ENCODE measurements at regions not wholly inside any gene's neighbourhood (a gene's known extent, or its start where the extent isn't known, plus 50 kb on each side); places are given as distances from the start of the nearest gene placed in this dataset.

DNA sequence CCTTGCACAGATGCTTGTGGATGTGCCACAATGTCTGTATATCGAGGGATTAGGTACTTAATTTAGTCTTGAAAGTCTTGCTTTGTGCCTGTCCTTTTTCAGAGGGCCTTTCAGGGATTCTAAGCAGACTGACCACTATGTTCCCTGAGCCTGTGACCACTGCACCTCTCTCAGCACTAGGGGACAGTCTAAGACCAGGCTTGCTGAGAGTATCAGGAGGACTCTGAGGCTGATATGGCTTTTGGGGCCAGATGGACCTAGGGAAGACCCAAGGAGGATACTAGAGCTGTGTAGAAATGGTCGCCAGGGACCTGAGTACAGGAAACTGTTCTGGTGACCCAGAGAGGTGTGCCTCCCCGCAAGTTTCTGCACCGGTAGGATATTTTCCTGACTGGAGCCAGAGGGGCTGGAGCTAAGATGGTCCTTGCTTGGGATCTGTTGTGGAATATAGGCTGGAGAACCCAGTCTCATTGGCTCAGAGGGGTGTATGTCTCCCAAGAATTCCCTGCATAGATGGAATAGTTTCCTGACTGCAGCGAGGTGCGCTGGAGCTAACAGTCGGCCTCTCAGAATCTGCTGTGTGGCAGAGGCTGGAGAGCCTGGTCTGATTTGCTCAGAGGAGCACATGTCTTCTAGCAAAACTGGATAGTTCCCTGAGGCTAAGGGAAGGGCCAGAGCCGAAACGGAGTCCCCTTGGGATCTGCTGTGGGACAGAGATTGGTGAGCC, 213.2 kb upstream of the DCBLD2 start:
- DNase-seq (ENCODE audit: low spot score), result no peak

DNA sequence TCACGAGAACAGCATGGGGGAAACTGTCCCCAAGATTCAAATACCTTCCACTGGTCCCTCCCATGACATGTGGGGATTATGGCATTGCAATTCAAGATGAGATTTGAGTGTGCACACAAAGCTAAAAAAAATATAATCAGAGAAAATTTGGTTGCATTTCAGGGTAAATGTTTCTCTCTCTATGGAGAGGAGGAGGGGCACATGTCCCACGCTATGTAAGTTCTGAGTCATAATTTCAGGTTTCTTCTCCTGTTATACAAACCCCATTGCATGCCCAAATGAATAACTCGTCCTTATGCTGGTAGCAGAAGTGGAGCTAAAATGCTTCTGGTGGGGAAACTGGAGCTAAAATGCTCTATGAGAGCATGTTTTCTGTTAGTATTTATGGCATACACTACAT, 209.7 kb upstream of the DCBLD2 start:
- no peak for DNase-seq (ENCODE audit: low spot score)

DNA sequence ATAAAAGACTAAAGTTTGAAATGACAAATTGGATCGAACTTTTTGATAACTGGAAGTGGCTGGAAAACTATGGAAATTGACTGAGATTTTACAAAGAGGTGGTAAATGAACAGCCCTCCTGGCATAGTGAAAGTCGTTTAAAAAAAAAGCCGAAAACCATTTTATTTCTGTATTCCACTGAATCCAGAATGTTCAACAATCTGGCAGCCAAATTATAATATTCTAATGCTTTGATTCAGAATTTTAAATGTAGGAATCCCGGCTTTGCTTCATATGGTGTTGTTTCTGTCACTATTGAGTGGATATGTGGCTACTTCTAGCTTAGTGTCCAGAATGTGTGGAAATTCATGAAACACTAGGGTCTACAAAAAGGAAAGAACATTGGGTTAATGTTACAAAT, 208.9 kb upstream of the DCBLD2 start:
- DNase-seq (ENCODE audit: low spot score), result no peak

DNA sequence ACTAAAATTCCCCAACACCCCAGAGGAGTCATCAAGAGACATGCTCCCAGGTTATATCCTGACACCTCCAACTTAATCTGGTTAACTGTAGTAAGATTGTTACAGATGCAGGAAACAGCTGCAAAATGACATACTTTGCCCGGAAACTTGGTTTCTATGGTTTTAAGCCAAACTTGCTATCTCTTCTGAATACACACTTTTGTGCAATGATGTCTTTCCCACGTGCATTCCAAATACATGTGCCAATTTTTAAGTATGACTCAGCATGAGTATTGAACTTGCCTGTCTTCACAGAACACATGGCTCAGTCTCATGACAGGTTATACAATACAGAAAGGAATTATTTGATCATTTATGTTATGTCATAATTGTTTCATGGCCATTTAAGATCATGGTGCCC, 207.0 kb upstream of the DCBLD2 start:
- DNase-seq (ENCODE audit: low spot score), result no peak

DNA sequence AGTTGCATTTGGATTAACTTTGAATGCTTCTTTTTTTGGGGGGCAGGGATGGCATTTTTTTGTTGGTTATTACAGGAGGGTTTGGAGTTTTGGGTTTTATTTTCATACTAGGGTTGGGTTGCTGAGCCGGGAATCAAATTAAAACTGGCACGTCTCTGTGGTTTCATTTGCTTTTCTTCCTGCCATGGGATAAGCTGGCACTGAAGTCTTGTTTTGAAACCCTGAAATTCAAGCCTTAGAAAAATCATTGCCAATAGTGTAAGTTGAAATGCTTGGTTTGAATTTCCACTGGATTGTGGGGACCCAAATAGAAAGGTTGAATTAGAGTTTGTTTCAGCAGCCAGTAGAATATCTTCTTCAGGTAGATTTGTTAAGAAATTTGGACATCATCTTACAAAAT, 193.1 kb upstream of the DCBLD2 start:
- DNase-seq (ENCODE audit: low spot score), result no peak

DNA sequence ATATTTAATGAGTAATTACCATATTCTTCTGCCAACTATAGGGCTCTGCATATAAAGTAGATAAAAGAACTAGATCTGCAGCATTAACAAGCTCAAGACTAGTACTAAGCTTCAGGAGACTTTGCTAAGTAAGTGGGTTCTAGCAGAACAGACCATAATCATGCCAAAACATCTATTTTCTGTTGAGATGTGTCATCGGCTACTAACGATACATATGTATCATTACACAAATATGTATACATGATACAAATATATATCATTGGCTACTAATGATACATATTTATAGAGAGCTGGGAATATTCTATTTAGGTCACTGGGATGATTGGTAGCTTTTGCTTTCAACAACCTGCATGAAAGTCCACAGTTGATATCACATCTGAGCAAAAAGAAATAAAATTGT, 185.8 kb upstream of the DCBLD2 start:
- DNase-seq (ENCODE audit: low spot score), result no peak

DNA sequence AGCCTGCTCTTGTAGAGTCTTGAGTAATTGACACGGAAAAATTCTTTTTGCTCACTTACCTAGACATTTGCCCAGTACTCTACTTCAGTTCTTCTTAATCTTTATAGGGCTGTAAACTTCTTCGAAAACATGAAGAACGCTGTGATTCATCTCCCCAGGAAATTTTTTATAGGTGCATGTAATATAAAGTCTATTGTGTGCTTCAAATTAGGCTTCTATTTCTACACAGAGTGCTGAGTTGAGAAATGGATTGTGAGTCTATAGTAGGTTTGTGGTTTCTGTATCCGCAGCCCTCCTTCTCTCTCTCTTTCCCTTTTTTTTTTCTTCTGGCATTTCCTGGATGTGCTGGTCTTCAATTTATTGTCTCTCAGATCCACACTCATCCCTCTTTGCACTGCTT, 183.3 kb upstream of the DCBLD2 start:
- no peak for DNase-seq (ENCODE audit: low spot score)

DNA sequence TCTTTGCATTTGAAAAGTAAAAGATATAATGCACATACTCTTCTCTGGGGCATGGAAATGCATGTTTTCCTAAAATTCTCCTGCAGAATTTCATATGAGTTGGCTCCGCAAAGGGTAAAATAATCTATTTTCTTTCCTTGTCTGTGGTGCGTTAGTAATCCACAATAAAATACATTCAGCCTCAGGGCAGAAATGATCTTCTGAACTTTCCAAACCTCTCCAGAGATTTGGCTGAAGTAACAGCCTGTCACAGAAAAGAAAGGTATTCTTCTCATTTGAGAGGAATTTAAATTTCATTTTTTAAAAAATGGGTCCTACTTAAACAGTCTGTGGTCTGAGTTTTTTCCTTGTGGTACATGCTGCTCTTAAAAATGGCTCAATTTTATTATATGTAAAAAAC, 182.7 kb upstream of the DCBLD2 start:
- DNase-seq (ENCODE audit: low spot score), result no peak

DNA sequence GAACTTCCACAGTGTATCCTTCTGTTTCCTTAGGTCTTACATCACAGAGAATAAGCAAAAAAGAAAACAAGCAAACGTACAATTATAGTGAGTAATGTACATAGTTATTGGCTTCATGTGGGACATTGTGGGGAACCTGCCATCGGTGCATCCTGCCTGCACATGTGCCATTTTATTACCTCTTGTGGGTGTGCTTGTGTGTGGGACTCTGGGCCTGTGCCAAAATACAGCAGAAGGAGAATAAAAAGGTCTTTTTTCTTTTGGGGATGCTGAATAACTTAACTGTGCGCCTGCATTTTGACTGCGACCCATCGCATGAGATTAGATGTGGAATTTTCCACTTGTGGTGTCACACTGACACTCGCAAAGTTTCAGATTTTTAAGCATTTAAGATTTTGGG, 169.6 kb upstream of the DCBLD2 start:
- DNase-seq (ENCODE audit: low spot score), result no peak

DNA sequence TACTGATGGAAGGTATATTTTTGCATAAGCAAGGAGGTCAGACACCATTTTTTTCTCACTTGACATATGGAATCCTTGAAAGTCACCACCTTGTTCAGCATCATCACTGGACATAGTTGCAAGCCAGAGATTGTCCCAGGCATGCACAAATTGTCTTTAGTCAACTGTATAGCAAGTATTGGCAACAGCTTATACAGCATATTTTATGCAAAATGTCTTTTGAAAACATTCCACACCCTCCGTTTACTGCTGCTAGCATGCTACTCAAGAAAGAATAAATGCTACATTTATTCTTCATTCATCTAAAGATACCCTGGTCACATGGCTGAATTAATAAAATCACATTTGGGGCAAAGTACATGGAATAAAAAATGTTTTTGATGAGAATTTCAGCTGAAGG, 168.5 kb upstream of the DCBLD2 start:
- no peak for DNase-seq (ENCODE audit: low spot score)

DNA sequence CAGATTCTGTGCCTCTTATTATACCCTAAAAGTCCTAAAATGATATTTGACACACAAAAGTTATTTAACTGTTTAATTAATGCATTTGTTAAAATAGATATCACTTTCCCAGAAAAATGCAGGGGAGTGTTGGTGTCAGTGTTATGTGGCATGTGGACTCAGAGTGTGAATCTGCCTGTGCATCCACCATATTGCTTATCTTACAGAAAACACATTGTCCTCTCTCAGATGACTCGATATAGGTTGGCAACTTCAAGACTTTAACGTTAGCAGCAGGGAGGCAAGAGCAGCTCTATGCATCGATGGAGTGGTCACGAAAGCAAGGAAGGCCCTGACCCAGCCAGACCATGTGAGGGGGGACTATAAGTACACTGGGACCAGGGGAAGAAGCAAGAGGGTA, 165.4 kb upstream of the DCBLD2 start:
- no peak for DNase-seq (ENCODE audit: low spot score)

DNA sequence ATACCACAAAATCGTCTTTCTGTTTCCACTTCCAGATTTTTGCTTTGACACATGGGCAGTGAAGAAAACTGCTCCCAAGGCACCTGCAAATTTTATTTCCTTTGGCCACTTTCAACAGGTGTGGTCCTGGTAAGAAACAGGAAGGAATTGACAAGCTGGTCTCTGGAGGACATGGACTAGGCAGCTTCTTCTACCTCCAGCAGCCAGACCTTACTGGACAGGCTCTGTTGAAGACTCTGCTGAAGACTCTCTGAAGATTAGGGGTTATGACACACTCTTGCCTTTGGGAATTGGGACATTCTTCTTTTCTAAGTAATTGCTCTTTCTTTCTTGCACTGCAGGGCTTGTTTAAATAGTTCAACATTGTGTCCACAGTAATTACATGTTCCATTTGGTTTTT, 147.7 kb upstream of the DCBLD2 start:
- no peak for DNase-seq (ENCODE audit: low spot score)

DNA sequence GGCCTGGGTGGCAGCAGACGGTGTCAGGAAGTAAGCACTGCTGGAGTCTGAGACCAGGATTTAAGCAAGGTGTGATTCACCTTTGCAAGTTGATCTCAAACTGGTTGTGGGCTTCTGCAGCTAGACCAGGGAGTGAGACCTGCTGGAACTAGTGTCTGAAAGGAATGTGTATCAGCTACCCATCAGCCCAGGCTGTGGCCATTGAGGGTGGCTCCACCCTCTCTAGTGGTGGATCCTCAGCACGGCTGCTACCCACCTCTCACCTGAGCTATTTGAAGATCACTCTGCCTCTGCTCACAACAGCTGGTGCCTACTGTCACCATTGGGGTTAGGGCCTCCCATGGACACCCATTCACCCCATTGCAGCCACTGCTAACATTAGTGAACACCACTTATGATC, 140.3 kb upstream of the DCBLD2 start:
- no peak for DNase-seq (ENCODE audit: low spot score)

DNA sequence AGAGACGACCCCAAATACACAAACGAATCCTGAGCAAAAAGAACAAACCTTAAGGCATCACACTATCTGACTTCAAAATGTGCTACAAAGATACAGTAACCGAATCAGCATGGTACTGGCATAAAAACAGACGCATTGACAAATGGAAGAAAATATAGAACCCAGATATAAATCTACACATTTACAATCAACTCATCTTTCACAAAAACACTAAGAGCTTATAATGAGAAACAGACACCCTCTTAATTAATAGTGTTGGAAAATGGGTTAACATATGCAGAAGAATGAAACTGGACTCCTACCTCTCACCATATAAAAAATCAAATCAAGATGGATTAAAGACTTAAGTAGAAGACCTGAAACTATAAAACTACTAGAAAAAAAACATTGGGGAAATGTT, 130.3 kb upstream of the DCBLD2 start:
- DNase-seq (ENCODE audit: low spot score), result no peak

DNA sequence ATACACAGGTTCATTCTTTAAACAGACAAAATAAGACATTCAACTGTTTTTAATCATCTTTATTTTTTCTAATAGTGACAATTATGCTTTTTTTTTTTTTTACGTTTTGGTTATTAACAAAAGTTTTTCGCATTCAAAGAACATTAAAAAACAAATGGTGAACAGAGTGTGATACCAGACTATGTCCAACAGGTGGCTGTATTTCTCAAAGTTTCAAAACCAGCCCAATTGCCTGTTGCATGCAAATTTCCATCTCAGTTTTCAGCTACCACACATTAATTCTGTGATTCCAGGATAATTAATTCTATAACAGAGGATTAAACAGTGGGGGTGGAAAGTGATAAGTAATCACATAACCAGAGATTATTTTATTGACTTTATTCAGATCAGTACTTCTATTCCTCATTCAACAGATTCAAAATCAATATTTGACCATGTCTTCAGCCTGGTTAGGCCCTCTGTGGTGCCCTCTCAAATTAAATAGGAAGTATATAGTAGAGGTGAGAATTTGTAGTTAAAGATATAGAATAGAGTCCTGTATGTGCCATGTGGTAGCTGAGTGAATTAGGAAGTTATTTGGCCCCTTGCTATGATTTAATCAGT, 122.2 kb upstream of the DCBLD2 start:
- DNase-seq (ENCODE audit: low spot score), result no peak

DNA sequence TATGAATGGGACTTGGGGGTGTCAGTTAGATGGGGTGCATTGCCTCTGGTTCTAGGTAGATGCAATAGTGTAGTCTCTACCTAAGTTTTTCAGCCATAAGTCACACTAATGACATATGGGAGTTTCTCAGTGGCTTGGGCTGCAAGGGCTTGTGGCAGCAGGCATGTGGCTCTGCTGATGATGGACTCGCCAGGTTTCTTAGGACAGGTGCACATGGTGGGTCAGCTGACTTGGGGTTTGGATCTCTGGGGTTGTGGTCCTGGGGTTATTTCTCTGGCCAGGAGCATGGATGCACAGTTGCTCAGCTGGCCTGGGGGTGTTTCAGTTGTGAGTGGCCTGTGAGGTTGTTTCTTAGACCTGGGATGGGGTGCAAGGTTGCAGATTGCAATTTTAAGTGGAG, 120.0 kb upstream of the DCBLD2 start:
- DNase-seq (ENCODE audit: low spot score), result no peak

DNA sequence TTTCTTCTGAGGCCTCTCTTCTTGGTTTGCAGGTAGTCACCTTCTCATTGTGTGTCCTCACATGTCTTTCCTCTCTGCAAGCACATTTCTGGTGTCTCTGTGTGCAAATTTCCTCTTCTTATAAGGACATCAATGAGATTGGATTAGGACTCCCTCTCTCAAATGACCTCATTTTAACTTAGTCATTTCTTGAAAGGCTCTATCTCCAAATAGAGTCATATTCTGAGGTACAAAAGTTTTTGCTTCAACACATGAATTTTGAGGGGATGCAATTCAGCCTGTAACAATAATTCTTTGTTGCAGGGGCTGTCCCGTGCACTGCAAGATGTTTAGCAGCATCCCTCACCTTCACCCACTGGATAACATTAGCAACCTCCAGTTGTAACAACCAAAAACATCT, 115.0 kb upstream of the DCBLD2 start:
- DNase-seq (ENCODE audit: low spot score), result no peak

DNA sequence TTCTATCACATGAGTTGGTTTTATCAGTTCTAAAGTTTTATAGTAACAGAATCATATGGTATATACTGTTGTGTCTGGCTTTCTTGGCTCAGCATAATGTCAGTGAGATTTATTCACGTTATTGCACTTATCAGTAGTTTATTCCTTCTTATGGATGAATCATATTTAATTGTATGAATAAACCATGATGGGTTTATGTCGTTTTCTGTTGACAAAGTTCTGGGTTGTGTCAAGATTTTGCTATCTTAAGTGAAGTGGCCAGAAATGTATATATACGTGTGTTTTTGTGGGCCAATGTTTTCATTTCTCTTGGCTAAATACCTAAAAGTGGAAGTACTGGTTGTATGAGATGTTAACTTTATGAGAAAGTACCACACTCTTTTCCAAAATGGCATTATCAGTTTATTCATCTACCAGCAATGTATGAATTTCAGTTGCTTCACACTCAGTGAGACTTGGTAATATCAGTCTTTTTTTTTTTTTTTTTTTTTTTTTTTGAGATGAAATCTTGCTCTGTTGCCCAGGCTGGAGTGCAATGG, 112.4 kb upstream of the DCBLD2 start:
- DNase-seq (ENCODE audit: low spot score), result no peak

DNA sequence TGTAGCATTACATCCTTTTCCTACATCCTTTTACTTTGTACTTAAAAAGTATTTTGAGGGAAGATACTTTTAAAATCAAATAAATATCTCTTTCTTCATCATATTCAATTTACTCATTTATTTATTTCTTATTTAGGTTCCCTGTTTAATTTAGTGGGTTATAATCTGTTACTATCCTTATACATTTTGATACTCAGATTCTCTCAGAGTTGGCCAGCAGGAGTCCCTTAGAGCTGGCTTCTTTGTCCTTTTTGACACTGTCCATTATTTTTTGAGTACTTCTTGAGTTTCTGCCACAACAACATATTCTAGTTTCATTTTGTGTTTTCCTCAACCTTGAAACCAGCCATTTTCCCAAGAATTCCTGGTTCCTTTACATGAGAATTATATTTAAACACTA, 111.6 kb upstream of the DCBLD2 start:
- DNase-seq (ENCODE audit: low spot score), result no peak

DNA sequence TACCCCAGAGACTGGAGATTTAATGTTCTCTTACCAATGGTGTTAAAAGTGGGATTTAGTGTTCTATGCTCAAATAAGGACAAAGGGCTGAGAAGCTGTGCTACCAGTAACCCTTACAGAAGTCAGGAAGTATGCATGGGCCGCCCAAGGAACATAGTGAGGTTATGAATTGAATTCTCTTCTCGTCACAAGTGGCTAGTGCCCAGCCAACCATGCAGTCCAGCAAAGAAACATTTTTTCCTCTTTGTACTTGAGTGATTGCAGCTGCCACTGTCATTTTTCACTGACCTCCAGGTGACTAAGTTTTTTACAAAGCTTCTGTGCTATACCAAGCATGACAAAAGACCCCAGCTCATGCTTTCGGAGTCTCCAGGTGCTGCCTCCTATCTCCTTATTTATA, 110.6 kb upstream of the DCBLD2 start:
- no peak for DNase-seq (ENCODE audit: low spot score)

DNA sequence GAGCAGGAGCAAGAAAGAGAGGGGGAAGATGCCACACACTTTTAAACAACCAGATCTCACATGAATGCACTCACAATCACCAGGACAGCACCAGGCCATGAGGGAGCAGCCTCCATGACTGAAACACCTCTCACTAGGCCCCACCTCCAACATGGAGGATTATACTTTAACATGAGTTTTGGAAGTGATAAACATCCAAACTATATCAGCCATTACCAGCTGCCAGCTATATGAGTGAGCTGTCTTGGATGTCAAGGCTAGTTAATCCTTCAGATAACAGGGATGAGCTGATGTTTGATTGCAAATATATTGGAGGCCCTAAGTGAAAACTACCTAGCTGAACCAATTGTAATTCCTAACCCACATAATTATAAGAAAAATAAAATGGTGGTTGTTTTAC, 108.4 kb upstream of the DCBLD2 start:
- DNase-seq (ENCODE audit: low spot score), result no peak

DNA sequence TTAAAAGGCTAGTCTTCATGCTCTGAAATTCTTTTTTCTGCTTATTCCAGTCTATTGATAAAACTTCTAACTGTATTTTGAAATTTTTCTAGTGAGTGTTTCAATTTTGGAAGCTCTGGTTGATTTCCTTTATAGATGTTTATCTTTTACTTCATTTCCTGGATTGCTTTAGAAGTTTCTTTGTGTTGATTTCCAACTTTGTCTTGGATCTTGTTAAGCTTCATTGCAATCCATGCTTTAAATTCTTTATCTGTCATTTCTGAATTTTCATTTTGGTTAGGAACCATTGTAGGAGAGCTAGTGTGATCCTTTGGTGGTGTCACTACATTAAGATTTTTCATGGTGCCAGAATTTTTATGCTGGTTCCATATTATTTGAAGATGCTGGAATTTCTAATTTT, 105.2 kb upstream of the DCBLD2 start:
- no peak for DNase-seq (ENCODE audit: low spot score)

DNA sequence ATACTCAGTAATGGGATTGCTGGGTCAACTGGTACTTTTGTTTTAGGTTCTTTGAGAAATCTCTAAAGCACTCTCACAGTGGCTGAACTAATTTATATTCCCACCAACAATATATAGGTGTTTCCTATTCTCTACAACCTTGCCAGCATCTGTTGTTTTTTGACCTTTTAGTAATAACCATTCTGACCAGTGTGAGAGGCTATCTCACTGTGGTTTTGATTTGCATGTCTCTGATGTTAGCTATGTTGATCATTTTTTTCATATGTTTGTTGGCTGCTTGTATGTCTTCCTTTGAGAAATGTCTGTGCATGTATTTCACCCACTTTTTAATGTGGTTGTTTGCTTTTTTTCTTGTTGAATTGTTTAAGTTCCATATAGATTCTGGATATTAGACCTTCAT, 98.2 kb upstream of the DCBLD2 start:
- DNase-seq (ENCODE audit: low spot score), result no peak

DNA sequence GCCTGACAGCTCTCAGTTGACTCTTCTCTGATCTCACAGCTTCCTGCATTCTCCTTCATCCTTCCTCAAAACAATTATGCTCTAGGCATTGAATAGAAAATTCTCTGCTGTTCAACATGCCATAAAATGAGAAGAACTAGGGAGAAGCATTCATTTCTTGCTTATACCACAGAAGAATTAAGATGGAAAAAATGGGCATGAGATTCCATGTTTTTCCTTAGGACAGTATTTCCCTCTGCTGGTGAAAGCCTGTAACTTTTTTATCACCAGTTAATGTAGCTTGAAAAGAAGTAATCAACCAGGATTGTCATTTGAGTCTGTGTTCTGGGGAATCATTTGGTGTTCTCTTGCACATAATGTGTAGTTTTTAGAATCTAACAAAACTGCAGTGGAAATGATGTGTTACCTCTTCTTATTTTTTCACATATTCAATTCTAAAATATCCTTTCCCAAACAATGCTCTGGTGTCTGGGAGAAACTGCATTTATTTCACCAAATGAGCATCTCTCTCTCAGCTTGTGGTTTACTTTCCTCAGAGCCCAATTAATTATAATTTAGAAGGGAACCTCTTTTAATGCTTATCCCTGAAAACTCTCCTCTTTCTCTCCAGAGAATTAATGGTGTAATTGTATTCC, 92.8 kb upstream of the DCBLD2 start:
- DNase-seq (ENCODE audit: low spot score), result no peak

Measured in left forelimb (tissue), 1 donor.